Choroid plexus epithelial cell (primary cell): ENCODE measurements at regions not wholly inside any gene's neighbourhood (a gene's known extent, or its start where the extent isn't known, plus 50 kb on each side); places are given as distances from the start of the nearest gene placed in this dataset.
A peak's percentile ranks its signal among the peaks of the same experiment; 100 is the strongest.

Source experiments
- DNase-seq: peaks from one replicate; pipeline ENCODE4 v3.0.0-alpha.2; 2010; ENCODE audit warnings: low read depth
- H3K4me3 ChIP-seq: 2 replicates; pipeline ENCODE4 v1.5.1; 2011; ENCODE audit warnings: low read depth, mild to moderate bottlenecking, control low read depth, low read length, moderate library complexity
- CTCF ChIP-seq: conservative IDR thresholded peaks from 2 replicates; pipeline ENCODE4 v1.5.1; 2011; ENCODE audit warnings: low read depth, mild to moderate bottlenecking, control low read depth, inconsistent platforms, low read length, moderate library complexity

- H3K4me3 ChIP-seq, result no peak overlapping the region
- no peak for DNase-seq
- no peak for TF ChIP-seq CTCF
Observed at GRCh38 chrX:45320191-45320590, 119.5 kb upstream of the DIPK2B start.

- no peak for TF ChIP-seq CTCF
- no peak for DNase-seq
- H3K4me3 ChIP-seq, result no peak overlapping the region
Observed at GRCh38 chrX:45309801-45310200, 109.1 kb upstream of the DIPK2B start.

- peak; percentile 18 for DNase-seq
- no peak overlapping the region for H3K4me3 ChIP-seq
- no peak for TF ChIP-seq CTCF
Observed at GRCh38 chrX:45309096-45309495, 108.4 kb upstream of the DIPK2B start.

GRCh38 chrX:45306794-45307193 lies 106.1 kb upstream of the DIPK2B start:
- no peak for TF ChIP-seq CTCF
- DNase-seq, result no peak
- H3K4me3 ChIP-seq, result no peak overlapping the region

- DNase-seq, result no peak
- no peak overlapping the region for H3K4me3 ChIP-seq
- TF ChIP-seq CTCF, result no peak
Observed at GRCh38 chrX:45300638-45301037, 100.0 kb upstream of the DIPK2B start.

- no peak for TF ChIP-seq CTCF
- H3K4me3 ChIP-seq, result no peak overlapping the region
- peak; percentile 75 for DNase-seq
Observed at GRCh38 chrX:45295259-45295986, 94.7 kb upstream of the DIPK2B start.

GRCh38 chrX:45274576-45274975 lies 73.9 kb upstream of the DIPK2B start:
- no peak overlapping the region for H3K4me3 ChIP-seq
- DNase-seq, result peak; percentile 27
- no peak for TF ChIP-seq CTCF
